A549 (cell line): ENCODE measurements at regions not wholly inside any gene's neighbourhood (a gene's known extent, or its start where the extent isn't known, plus 50 kb on each side); places are given as distances from the start of the nearest gene placed in this dataset.

Experiments used
- ATAC-seq, 2 experiments: fragments of 200-7000 bp in 1 of 2; fragments of >200 bp in 1 of 2; cut with Nextera tagmentation in 1 of 2; cut with Tn5 transposase in 1 of 2; 3 replicates each; pipeline versions ENCODE4 v1.8.0 to v1.9.1; 2018 to 2020; ENCODE audit warnings: mild to moderate bottlenecking in 1 of 2, moderate library complexity in 1 of 2
- CTCF ChIA-PET: fragments of 300-600 bp; sonication (Branson Sonifier 250); formaldehyde crosslinking; extraction: SDS; loops from one replicate; lab custom pipeline; 2021; ENCODE audit warnings: antibody characterized with exemption, inconsistent platforms; lab: Yijun Ruan, JAX
- POLR2A ChIA-PET: fragments of 350-600 bp; formaldehyde crosslinking; extraction: SDS; loops from one replicate; lab custom pipeline; 2021; ENCODE audit warnings: antibody characterized with exemption, inconsistent platforms; lab: Yijun Ruan, JAX
- DNase-seq, 2 experiments: peaks; one replicate each; pipeline versions ENCODE4 v3.0.0 to v3.0.0-alpha.2; 2011 to 2016; ENCODE audit warnings: low read depth in 1 of 2, low spot score in 1 of 2
- FAIRE-seq: peaks from 2 replicates; lab custom pipeline; 2011; peaks lifted over from hg19 to GRCh38; lab: Jason Lieb, UNC
- H3K27ac ChIP-seq, 2 experiments: fragments of >200 bp; sonication (Bioruptor Twin); formaldehyde crosslinking; 3 replicates each; pipeline ENCODE4 v1.5.1; 2016 to 2017
- H3K4me1 ChIP-seq: fragments of >200 bp; sonication (Bioruptor Twin); formaldehyde crosslinking; 3 replicates; pipeline ENCODE4 v1.6.1; 2016
- H3K4me2 ChIP-seq: fragments of >200 bp; sonication (Bioruptor Twin); formaldehyde crosslinking; 3 replicates; pipeline ENCODE4 v1.6.1; 2016
- H3K4me3 ChIP-seq: fragments of >200 bp; sonication (Bioruptor Twin); formaldehyde crosslinking; 3 replicates; pipeline ENCODE4 v1.5.1; 2016
- H3K9me3 ChIP-seq: fragments of >200 bp; sonication (Bioruptor Twin); formaldehyde crosslinking; 3 replicates; pipeline ENCODE4 v1.6.1; 2016
- BCL3 ChIP-seq: fragments of >200 bp; sonication (Bioruptor Twin); formaldehyde crosslinking; IDR thresholded peaks from 3 replicates; pipeline ENCODE4 v1.6.1; 2016
- CBX2 ChIP-seq: fragments of 200-600 bp; sonication (generic); IDR thresholded peaks from 2 replicates; pipeline ENCODE4 v1.6.1; 2016; ENCODE audit warnings: low read depth, mild to moderate bottlenecking, borderline replicate concordance
- CBX8 ChIP-seq: fragments of 200-600 bp; sonication (generic); IDR thresholded peaks from 2 replicates; pipeline ENCODE4 v1.6.1; 2016
- CEBPB ChIP-seq, 2 experiments: fragments of >200 bp in 1 of 2; sonication (Bioruptor Twin) in 1 of 2; formaldehyde crosslinking in 1 of 2; IDR thresholded peaks; 2 replicates each; pipeline ENCODE4 v1.6.1; 2012 to 2016
- CTCF ChIP-seq: fragments of >200 bp; sonication (Bioruptor Twin); formaldehyde crosslinking; IDR thresholded peaks from 3 replicates; pipeline ENCODE4 v1.5.1; 2016
- E2F6 ChIP-seq: IDR thresholded peaks from 2 replicates; pipeline ENCODE4 v1.6.1; 2012; ENCODE audit warnings: low read depth, borderline replicate concordance
- EHMT2 ChIP-seq: fragments of 200-600 bp; sonication (generic); IDR thresholded peaks from 2 replicates; pipeline ENCODE4 v1.6.1; 2016; ENCODE audit warnings: antibody characterized with exemption, low read depth, mild to moderate bottlenecking, moderate library complexity
- FOSB ChIP-seq: fragments of 250-450 bp; sonication (Bioruptor Pico); IDR thresholded peaks from 2 replicates; pipeline ENCODE4 v1.5.0; 2020; ENCODE audit warnings: mild to moderate bottlenecking, moderate library complexity
- FOXS1 ChIP-seq: fragments of 250-450 bp; sonication (Bioruptor Pico); IDR thresholded peaks from 2 replicates; pipeline ENCODE4 v1.5.0; 2020; ENCODE audit warnings: mild to moderate bottlenecking, moderate library complexity
- GATA3 ChIP-seq: IDR thresholded peaks from 2 replicates; pipeline ENCODE4 v1.6.1; 2012; ENCODE audit warnings: borderline replicate concordance
- HDAC2 ChIP-seq: fragments of 200-600 bp; sonication (generic); IDR thresholded peaks from 2 replicates; pipeline ENCODE4 v1.6.1; 2016
- HEYL ChIP-seq: fragments of 250-450 bp; sonication (Bioruptor Pico); IDR thresholded peaks from 2 replicates; pipeline ENCODE4 v1.8.0; 2021; ENCODE audit warnings: mild to moderate bottlenecking, moderate library complexity
- HOXB13 ChIP-seq: fragments of 250-450 bp; sonication (Bioruptor Pico); IDR thresholded peaks from 2 replicates; pipeline ENCODE4 v1.5.0; 2020; ENCODE audit warnings: low read depth, mild to moderate bottlenecking, moderate library complexity
- HOXB5 ChIP-seq: fragments of 250-450 bp; sonication (Bioruptor Pico); IDR thresholded peaks from 2 replicates; pipeline ENCODE4 v1.5.0; 2020; ENCODE audit warnings: mild to moderate bottlenecking, moderate library complexity
- JUN ChIP-seq, 2 experiments: fragments of >200 bp; sonication (Bioruptor Twin); formaldehyde crosslinking; IDR thresholded peaks; 2 replicates in 1 of 2; 3 replicates in 1 of 2; pipeline ENCODE4 v1.6.1; 2016 to 2017
- JUNB ChIP-seq: fragments of >200 bp; sonication (Bioruptor Twin); formaldehyde crosslinking; IDR thresholded peaks from 2 replicates; pipeline ENCODE4 v1.6.1; 2016
- MAX ChIP-seq: IDR thresholded peaks from 2 replicates; pipeline ENCODE4 v1.6.1; 2012
- MYC ChIP-seq: IDR thresholded peaks from 2 replicates; pipeline ENCODE4 v1.6.1; 2012; ENCODE audit warnings: mild to moderate bottlenecking, inconsistent platforms, low read length, improper control_type of control experiment, borderline replicate concordance
- NFE2L2 ChIP-seq: fragments of 150-350 bp; conservative IDR thresholded peaks from 2 replicates; pipeline ENCODE4 v1.6.1; 2014; ENCODE audit warnings: low read length
- NR3C1 ChIP-seq: fragments of >200 bp; sonication (Bioruptor Twin); formaldehyde crosslinking; IDR thresholded peaks from 3 replicates; pipeline ENCODE4 v1.6.1; 2017
- RCOR1 ChIP-seq: fragments of 150-350 bp; IDR thresholded peaks from 2 replicates; pipeline ENCODE4 v1.6.1; 2014; ENCODE audit warnings: antibody characterized with exemption, low read length, low read depth
- REST ChIP-seq: fragments of 200-600 bp; sonication (generic); IDR thresholded peaks from 2 replicates; pipeline ENCODE4 v1.6.1; 2016; ENCODE audit warnings: antibody characterized with exemption, mild to moderate bottlenecking, moderate library complexity
- RNF2 ChIP-seq: fragments of 200-600 bp; sonication (generic); IDR thresholded peaks from 2 replicates; pipeline ENCODE4 v1.6.1; 2016; ENCODE audit warnings: low read depth, mild to moderate bottlenecking, antibody characterized with exemption, moderate library complexity, borderline replicate concordance
- SMC3 ChIP-seq: fragments of >200 bp; sonication (Bioruptor Twin); formaldehyde crosslinking; IDR thresholded peaks from 3 replicates; pipeline ENCODE4 v1.6.1; 2018; ENCODE audit warnings: inconsistent platforms
- SREBF2 ChIP-seq: fragments of 450-650 bp; IDR thresholded peaks from 2 replicates; pipeline ENCODE4 v1.6.1; 2014; ENCODE audit warnings: mild to moderate bottlenecking, moderate library complexity
- ZSCAN20 ChIP-seq: fragments of 250-450 bp; sonication (Bioruptor Pico); IDR thresholded peaks from 2 replicates; pipeline ENCODE4 v1.8.0; 2022; ENCODE audit warnings: mild to moderate bottlenecking, moderate library complexity
- WGBS: methylation state at CpG from one replicate; pipeline ENCODE4 v1.1.6; 2017; ENCODE audit errors: missing lambda C conversion rate; 5-methylcytosine and 5-hydroxymethylcytosine counted together

GRCh38 chr15:77818484-77819047, 185.9 kb upstream of the LINGO1 start:
- ChIA-PET POLR2A (no interaction called here), CTCF (interaction anchor here (0.6 to 3.5 kb wide), 4 partner anchors 13 to 185 kb away, joined by 3 to 35 read pairs (median 5); partner anchors contain the start of gene LINGO1)
- ATAC-seq (no peak), DNase-seq (no peak), FAIRE-seq (no peak)
- WGBS, result 81% methylated on average over 16 of the region's 50 CpGs
- Histone ChIP-seq H3K4me1 (peaks cover 8% of the 10 kb centered on the region; the same call in 1 of the 3 replicates), H3K27ac (peak overlapping the region in 1 of 2 experiments; percentile 67; a peak in 2 of 6 replicates), H3K4me2 (peak overlapping the region; percentile 99), H3K9me3 (no peaks in the 10 kb centered on the region), H3K4me3 (peak overlapping the region; percentile 54)
- no peak for TF ChIP-seq JUN (IDR thresholded peaks at IDR 0.05)
- no peak for TF ChIP-seq BCL3
- TF ChIP-seq REST, result no peak
- TF ChIP-seq RNF2, result no peak
- TF ChIP-seq NFE2L2, result no peak
- TF ChIP-seq SMC3, result no peak
- TF ChIP-seq EHMT2, result no peak
- TF ChIP-seq HOXB5 (CRISPR knock-in tag), result no peak
- TF ChIP-seq CBX8, result no peak
- no peak for TF ChIP-seq FOXS1 (CRISPR knock-in tag)
- TF ChIP-seq ZSCAN20 (CRISPR knock-in tag), result no peak

- Histone ChIP-seq H3K27ac (no peak overlapping the region), H3K4me3 (no peak overlapping the region), H3K9me3 (no peaks in the 10 kb centered on the region), H3K4me1 (peaks cover 8% of the 10 kb centered on the region; the same call in 1 of the 3 replicates), H3K4me2 (no peak overlapping the region)
- FAIRE-seq (no peak), DNase-seq (no peak), ATAC-seq (no peak)
- POLR2A ChIA-PET, result no interaction called here
- no peak for TF ChIP-seq CBX2
- no peak for TF ChIP-seq HEYL (CRISPR knock-in tag)
- no peak for TF ChIP-seq NFE2L2
- TF ChIP-seq GATA3, result no peak
- no peak for TF ChIP-seq E2F6
- no peak for TF ChIP-seq FOSB (CRISPR knock-in tag)
- TF ChIP-seq HDAC2, result no peak
- TF ChIP-seq MYC, result no peak
- no peak for TF ChIP-seq CEBPB (IDR thresholded peaks at IDR 0.05)
- WGBS, result 91% methylated on average over 9 of the region's 9 CpGs
- CTCF ChIA-PET, result interaction anchor here (1.1 to 3.5 kb wide), 7 partner anchors 12 to 184 kb away, joined by 3 to 35 read pairs (median 5); partner anchors contain the start of gene LINGO1
These were observed 184.7 kb upstream of the LINGO1 start for GRCh38 chr15:77817434-77817833.

- H3K4me2 ChIP-seq, result no peak overlapping the region
- H3K9me3 ChIP-seq, result no peaks in the 10 kb centered on the region
- H3K4me1 ChIP-seq, result peaks cover 8% of the 10 kb centered on the region; the same call in 1 of the 3 replicates
- no peak overlapping the region for H3K4me3 ChIP-seq
- ChIA-PET POLR2A (no interaction called here), CTCF (interaction anchor here (1.0 to 3.5 kb wide), 7 partner anchors 11 to 186 kb away, joined by 3 to 35 read pairs (median 4); partner anchors contain the start of gene LINGO1)
- DNase-seq (no peak), ATAC-seq (no peak), FAIRE-seq (no peak)
- no peak overlapping the region for H3K27ac ChIP-seq
- WGBS, result 53% methylated on average over 7 of the region's 7 CpGs
- no peak for TF ChIP-seq SREBF2
- TF ChIP-seq JUNB, result no peak
- TF ChIP-seq CTCF, result no peak
- TF ChIP-seq HOXB13 (CRISPR knock-in tag), result no peak
- TF ChIP-seq RCOR1, result no peak
- no peak for TF ChIP-seq CBX8
- no peak for TF ChIP-seq NR3C1
- no peak for TF ChIP-seq FOXS1 (CRISPR knock-in tag)
- no peak for TF ChIP-seq SMC3
- TF ChIP-seq MAX, result no peak
These were observed 184.3 kb upstream of the LINGO1 start for GRCh38 chr15:77816983-77817382.
